NCI-H2029 (cell line): ENCODE measurements at regions not wholly inside any gene's neighbourhood (a gene's known extent, or its start where the extent isn't known, plus 50 kb on each side); places are given as distances from the start of the nearest gene placed in this dataset.

Experiments
- DNase-seq: peaks from one replicate; lab custom pipeline; 2025; lab: John Stamatoyannopoulos, UW

GRCh38 chr1:69436151-69436550, 131.6 kb upstream of the LRRC7 start:
- DNase-seq = no peak

- no peak for DNase-seq
Observed at GRCh38 chr1:69438056-69438795, 129.5 kb upstream of the LRRC7 start.

GRCh38 chr1:69441496-69441895, 126.2 kb upstream of the LRRC7 start:
- DNase-seq = no peak

- no peak for DNase-seq
Observed at GRCh38 chr1:69451196-69451595, 116.5 kb upstream of the LRRC7 start.

GRCh38 chr1:69455718-69456117, 112.0 kb upstream of the LRRC7 start:
- DNase-seq = no peak

- no peak for DNase-seq
Observed at GRCh38 chr1:69459244-69459643, 108.5 kb upstream of the LRRC7 start.

GRCh38 chr1:69475021-69475420, 92.7 kb upstream of the LRRC7 start:
- DNase-seq = no peak

- no peak for DNase-seq
Observed at GRCh38 chr1:69479734-69480133, 88.0 kb upstream of the LRRC7 start.

- no peak for DNase-seq
Observed at GRCh38 chr1:69483246-69483645, 84.5 kb upstream of the LRRC7 start.

GRCh38 chr1:69485616-69486015, 82.1 kb upstream of the LRRC7 start:
- no peak for DNase-seq

GRCh38 chr1:69491416-69491815, 76.3 kb upstream of the LRRC7 start:
- DNase-seq = no peak

- no peak for DNase-seq
Observed at GRCh38 chr1:69492286-69492685, 75.4 kb upstream of the LRRC7 start.

GRCh38 chr1:69494221-69494620, 73.5 kb upstream of the LRRC7 start:
- DNase-seq = peak; percentile 5

GRCh38 chr1:69497441-69498221, 70.1 kb upstream of the LRRC7 start:
- no peak for DNase-seq

GRCh38 chr1:69498711-69499110, 69.0 kb upstream of the LRRC7 start:
- DNase-seq = no peak

- DNase-seq = no peak
Observed at GRCh38 chr1:69499203-69499803, 68.4 kb upstream of the LRRC7 start.

- no peak for DNase-seq
Observed at GRCh38 chr1:69502991-69503390, 64.7 kb upstream of the LRRC7 start.

- DNase-seq = no peak
Observed at GRCh38 chr1:69504730-69505252, 62.9 kb upstream of the LRRC7 start.

GRCh38 chr1:69506311-69506710, 61.4 kb upstream of the LRRC7 start:
- no peak for DNase-seq

- DNase-seq = no peak
Observed at GRCh38 chr1:69506721-69507120, 61.0 kb upstream of the LRRC7 start.

- no peak for DNase-seq
Observed at GRCh38 chr1:69510026-69510425, 57.7 kb upstream of the LRRC7 start.

- DNase-seq = no peak
Observed at GRCh38 chr1:69511426-69512192, 56.1 kb upstream of the LRRC7 start.
